GM12874 (cell line): ENCODE measurements at regions not wholly inside any gene's neighbourhood (a gene's known extent, or its start where the extent isn't known, plus 50 kb on each side); places are given as distances from the start of the nearest gene placed in this dataset.

Experiments used
- TF ChIP-seq, protein P1 (sequence below): IDR thresholded peaks from 2 replicates; pipeline ENCODE4 v1.5.1; 2011; ENCODE audit warnings: low read depth, mild to moderate bottlenecking, control low read depth, low read length, moderate library complexity; ENCODE audit not compliant: insufficient read depth

GRCh38 chr4:124278477-124278876 is 434.1 kb downstream of the ANKRD50 start:
- TF ChIP-seq, protein P1, sequence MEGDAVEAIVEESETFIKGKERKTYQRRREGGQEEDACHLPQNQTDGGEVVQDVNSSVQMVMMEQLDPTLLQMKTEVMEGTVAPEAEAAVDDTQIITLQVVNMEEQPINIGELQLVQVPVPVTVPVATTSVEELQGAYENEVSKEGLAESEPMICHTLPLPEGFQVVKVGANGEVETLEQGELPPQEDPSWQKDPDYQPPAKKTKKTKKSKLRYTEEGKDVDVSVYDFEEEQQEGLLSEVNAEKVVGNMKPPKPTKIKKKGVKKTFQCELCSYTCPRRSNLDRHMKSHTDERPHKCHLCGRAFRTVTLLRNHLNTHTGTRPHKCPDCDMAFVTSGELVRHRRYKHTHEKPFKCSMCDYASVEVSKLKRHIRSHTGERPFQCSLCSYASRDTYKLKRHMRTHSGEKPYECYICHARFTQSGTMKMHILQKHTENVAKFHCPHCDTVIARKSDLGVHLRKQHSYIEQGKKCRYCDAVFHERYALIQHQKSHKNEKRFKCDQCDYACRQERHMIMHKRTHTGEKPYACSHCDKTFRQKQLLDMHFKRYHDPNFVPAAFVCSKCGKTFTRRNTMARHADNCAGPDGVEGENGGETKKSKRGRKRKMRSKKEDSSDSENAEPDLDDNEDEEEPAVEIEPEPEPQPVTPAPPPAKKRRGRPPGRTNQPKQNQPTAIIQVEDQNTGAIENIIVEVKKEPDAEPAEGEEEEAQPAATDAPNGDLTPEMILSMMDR: no peak

- TF ChIP-seq, protein P1: no peak
These were observed 432.8 kb downstream of the ANKRD50 start for GRCh38 chr4:124279741-124280140.

DNA sequence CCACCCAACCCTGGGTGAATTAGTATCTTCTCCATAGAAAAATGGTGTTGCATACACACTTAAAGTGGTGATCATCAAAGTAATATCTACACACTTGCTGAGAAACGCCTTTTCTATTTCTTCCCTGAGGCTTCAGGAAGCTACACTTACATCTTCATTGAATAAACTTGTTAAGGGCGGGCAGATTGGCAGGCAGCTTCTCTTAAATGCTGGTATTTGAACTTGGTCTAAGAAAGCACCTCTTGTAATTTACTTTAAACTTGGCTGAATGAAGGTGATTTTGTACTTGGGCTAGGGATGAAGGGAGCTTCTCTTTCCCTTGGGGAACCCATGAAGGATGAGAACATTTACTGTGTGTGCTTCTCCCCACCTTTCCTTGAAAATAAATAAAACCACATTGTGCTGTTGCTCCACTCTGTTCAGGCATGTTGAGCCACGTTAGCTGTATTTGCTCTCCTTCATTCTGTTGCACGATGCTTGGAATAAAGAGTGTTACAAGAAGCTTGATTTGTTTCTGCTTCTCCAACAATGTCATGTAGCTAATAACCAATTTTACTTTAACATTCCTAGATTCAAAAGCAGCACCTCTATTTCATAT is 430.1 kb downstream of the ANKRD50 start:
- TF ChIP-seq, protein P1: no peak

DNA sequence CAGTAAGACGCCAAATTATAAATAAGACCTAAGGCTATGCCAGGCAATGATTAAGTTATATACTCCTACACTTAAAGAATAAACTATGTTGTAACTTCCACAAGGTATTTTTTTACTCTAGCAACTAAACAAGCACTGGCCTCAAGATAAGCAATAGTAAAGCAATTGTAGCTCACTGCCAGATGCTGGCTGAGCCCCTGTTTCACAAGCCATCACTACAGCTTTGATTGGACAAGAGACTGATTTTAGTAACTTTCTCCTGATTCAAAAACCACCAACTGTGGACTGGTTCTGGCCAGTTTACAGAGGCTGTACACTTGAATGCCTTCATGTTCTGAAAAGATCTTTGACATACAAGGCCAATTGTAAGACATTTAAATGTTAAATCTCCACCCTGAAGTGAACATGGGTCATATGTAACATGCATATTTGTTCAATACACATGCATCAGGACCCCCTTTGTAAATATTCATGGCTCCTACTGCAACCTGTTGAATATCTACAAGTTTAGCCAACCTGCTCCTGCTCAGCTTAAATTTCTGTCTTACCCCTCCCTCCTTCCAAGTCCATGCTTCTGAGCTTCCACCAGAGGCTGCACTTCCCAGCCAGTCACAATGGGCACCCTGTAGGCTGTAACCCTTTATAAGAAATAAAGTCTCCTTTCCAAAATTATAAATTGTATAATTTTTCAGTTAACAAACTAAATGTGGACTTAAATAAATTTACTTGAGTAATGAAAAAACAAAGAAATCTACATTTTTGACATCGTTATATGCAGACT is 423.6 kb downstream of the ANKRD50 start:
- TF ChIP-seq, protein P1: no peak

GRCh38 chr4:124290678-124291077 is 421.9 kb downstream of the ANKRD50 start:
- TF ChIP-seq, protein P1: no peak

DNA sequence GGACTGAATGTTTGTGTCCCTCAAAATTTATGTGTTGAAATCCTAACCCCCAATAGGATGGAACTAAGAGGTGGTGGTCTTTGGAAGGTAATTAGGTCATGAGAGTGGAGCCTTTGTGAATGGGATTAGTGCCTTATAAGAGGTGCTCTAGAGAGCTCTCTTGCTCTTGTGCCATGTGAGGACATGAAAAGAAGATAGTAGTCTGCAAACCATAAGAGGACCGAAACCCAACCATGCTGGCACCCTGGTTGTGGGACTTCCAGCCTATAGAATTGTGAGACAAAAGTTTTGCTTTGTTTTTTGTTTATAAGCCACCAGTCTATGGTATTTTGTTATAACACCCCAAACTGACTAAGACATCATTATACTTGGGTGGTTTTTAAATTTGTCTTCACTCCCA is 417.1 kb downstream of the ANKRD50 start:
- TF ChIP-seq, protein P1: no peak

DNA sequence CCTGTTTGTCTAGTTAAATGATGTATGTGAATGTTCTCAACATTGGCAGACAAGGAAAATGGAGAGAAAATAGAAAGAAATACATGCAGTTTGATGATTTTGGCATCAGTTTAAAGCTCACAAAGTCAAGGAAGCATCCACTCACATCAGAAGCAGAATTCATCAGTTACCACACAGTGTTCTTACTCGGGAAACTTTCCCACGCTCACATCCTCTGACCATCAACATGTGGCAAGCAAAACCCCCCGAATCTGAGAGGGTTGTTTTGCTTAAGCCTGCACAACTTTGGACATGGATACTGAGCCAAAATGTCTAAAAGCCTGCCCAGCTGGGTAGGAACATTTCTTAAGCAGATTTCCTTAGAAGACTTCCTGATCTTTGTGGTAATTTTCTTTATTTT is 407.6 kb downstream of the ANKRD50 start:
- TF ChIP-seq, protein P1: no peak
